ENCODE measurements at regions not wholly inside any gene's neighbourhood (a gene's known extent, or its start where the extent isn't known, plus 50 kb on each side); places are given as distances from the start of the nearest gene placed in this dataset.

DNA sequence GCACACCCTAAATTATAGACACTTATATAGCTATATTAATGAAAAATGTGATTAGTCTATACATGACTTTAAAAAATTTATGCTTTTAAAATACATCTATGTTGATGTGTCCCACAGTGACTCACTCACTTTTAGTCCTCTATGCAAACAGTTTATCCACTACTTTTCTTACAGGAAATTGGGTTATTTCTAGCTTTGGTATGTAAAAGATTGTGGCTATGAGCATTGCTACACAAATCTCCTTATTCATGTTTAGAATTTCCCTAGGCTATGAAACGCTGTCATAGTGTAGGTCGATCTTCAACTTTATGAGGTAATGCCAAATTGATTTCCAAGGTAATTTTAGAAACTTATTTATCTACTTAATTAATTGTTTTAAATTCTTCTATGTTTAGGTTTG is 687.4 kb downstream of the PRR16 start:
- DNase-seq (ENCODE audit: low spot score) (no peak), ATAC-seq (no peak), FAIRE-seq (no peak)
- intact Hi-C loops (cut with micrococcal nuclease; ENCODE audit: unreplicated experiment) = no loop called here
- Histone ChIP-seq H3K4me1 (ENCODE audit: insufficient read depth, low read length) (no peaks in the 10 kb centered on the region), H3K4me2 (ENCODE audit: low read depth, low read length) (no peak overlapping the region), H3K9me3 (ENCODE audit: low read length) (no peaks in the 10 kb centered on the region), H3K79me2 (ENCODE audit: insufficient read depth, low read length) (no peaks in the 10 kb centered on the region), H3K27ac (ENCODE audit: extremely low read length, insufficient read depth, low read length) (no peak overlapping the region), H4K20me1 (ENCODE audit: insufficient read depth, low read length) (no peaks in the 10 kb centered on the region), H3K27me3 (ENCODE audit: control insufficient read depth in 1 of 2, insufficient read depth in 2 of 2, low read length in 2 of 2) (no peaks in the 10 kb centered on the region), H3K9ac (ENCODE audit: insufficient read depth, low read depth, low read length) (no peak overlapping the region), H3K36me3 (replicated peaks in 1 of 2; ENCODE audit: control insufficient read depth in 1 of 2, insufficient read depth in 2 of 2, low read length in 2 of 2) (no peaks in the 10 kb centered on the region), H2AFZ (ENCODE audit: low read length) (no peak overlapping the region), H3K4me3 (replicated peaks in 1 of 3; ENCODE audit: insufficient read depth in 1 of 3, low read depth in 2 of 3, low read length in 3 of 3) (no peak overlapping the region)
- 2% methylated on average over 2 of the region's 2 CpGs for WGBS (ENCODE audit: low lambda C conversion rate)
- ChIA-PET CTCF (ENCODE audit: low intra/inter-chr PET ratio, low total read pairs) (no interaction called here), POLR2A (no interaction called here)
- no TSS peak for BruUV-seq (replicated peaks)
- TF ChIP-seq ZNF703 (CRISPR knock-in tag; IDR thresholded peaks at IDR 0.05; ENCODE audit: borderline replicate concordance) (no peak), AHR (CRISPR knock-in tag; IDR thresholded peaks at IDR 0.05) (no peak), GLI4 (CRISPR knock-in tag; IDR thresholded peaks at IDR 0.05; ENCODE audit: borderline replicate concordance) (no peak), RFXAP (CRISPR knock-in tag; IDR thresholded peaks at IDR 0.05; ENCODE audit: borderline replicate concordance) (no peak)
- in situ Hi-C loops (cut with HindIII; ENCODE audit: extremely low pct_ligation_motif_present, low pct_unique_long_range_greater_than_20kb) = no loop called here

- Histone ChIP-seq H3K4me3 (replicated peaks in 1 of 3; ENCODE audit: insufficient read depth in 1 of 3, low read depth in 2 of 3, low read length in 3 of 3) (no peak overlapping the region), H3K36me3 (replicated peaks in 1 of 2; ENCODE audit: control insufficient read depth in 1 of 2, insufficient read depth in 2 of 2, low read length in 2 of 2) (no peaks in the 10 kb centered on the region), H4K20me1 (ENCODE audit: insufficient read depth, low read length) (no peaks in the 10 kb centered on the region), H3K27ac (ENCODE audit: extremely low read length, insufficient read depth, low read length) (no peak overlapping the region), H3K9ac (ENCODE audit: insufficient read depth, low read depth, low read length) (no peak overlapping the region), H3K4me1 (ENCODE audit: insufficient read depth, low read length) (no peaks in the 10 kb centered on the region), H3K27me3 (ENCODE audit: control insufficient read depth in 1 of 2, insufficient read depth in 2 of 2, low read length in 2 of 2) (no peaks in the 10 kb centered on the region), H3K79me2 (ENCODE audit: insufficient read depth, low read length) (no peaks in the 10 kb centered on the region), H3K9me3 (ENCODE audit: low read length) (no peaks in the 10 kb centered on the region), H2AFZ (ENCODE audit: low read length) (no peak overlapping the region), H3K4me2 (ENCODE audit: low read depth, low read length) (no peak overlapping the region)
- intact Hi-C loops (cut with micrococcal nuclease; ENCODE audit: unreplicated experiment) = no loop called here
- DNase-seq (ENCODE audit: low spot score) (no peak), FAIRE-seq (no peak), ATAC-seq (no peak)
- TF ChIP-seq, protein P1, sequence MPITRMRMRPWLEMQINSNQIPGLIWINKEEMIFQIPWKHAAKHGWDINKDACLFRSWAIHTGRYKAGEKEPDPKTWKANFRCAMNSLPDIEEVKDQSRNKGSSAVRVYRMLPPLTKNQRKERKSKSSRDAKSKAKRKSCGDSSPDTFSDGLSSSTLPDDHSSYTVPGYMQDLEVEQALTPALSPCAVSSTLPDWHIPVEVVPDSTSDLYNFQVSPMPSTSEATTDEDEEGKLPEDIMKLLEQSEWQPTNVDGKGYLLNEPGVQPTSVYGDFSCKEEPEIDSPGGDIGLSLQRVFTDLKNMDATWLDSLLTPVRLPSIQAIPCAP (CRISPR knock-in tag; IDR thresholded peaks at IDR 0.05; ENCODE audit: low read depth) = no peak
- no peak for TF ChIP-seq ZNF567 (CRISPR knock-in tag; IDR thresholded peaks at IDR 0.05; ENCODE audit: borderline replicate concordance)
- TF ChIP-seq, protein P2, sequence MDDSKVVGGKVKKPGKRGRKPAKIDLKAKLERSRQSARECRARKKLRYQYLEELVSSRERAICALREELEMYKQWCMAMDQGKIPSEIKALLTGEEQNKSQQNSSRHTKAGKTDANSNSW (CRISPR knock-in tag; IDR thresholded peaks at IDR 0.05; ENCODE audit: borderline replicate concordance) = no peak
- TF ChIP-seq ZNF83 (CRISPR knock-in tag; IDR thresholded peaks at IDR 0.05; ENCODE audit: borderline replicate concordance) = no peak
- ChIA-PET CTCF (ENCODE audit: low intra/inter-chr PET ratio, low total read pairs) (no interaction called here), POLR2A (no interaction called here)
- in situ Hi-C loops (cut with HindIII; ENCODE audit: extremely low pct_ligation_motif_present, low pct_unique_long_range_greater_than_20kb) = no loop called here
- BruUV-seq (replicated peaks) = no TSS peak
Measured at GRCh38 chr5:121152411-121152810, 688.3 kb downstream of the PRR16 start.
